ENCODE measurements at regions not wholly inside any gene's neighbourhood (a gene's known extent, or its start where the extent isn't known, plus 50 kb on each side); places are given as distances from the start of the nearest gene placed in this dataset.

DNA sequence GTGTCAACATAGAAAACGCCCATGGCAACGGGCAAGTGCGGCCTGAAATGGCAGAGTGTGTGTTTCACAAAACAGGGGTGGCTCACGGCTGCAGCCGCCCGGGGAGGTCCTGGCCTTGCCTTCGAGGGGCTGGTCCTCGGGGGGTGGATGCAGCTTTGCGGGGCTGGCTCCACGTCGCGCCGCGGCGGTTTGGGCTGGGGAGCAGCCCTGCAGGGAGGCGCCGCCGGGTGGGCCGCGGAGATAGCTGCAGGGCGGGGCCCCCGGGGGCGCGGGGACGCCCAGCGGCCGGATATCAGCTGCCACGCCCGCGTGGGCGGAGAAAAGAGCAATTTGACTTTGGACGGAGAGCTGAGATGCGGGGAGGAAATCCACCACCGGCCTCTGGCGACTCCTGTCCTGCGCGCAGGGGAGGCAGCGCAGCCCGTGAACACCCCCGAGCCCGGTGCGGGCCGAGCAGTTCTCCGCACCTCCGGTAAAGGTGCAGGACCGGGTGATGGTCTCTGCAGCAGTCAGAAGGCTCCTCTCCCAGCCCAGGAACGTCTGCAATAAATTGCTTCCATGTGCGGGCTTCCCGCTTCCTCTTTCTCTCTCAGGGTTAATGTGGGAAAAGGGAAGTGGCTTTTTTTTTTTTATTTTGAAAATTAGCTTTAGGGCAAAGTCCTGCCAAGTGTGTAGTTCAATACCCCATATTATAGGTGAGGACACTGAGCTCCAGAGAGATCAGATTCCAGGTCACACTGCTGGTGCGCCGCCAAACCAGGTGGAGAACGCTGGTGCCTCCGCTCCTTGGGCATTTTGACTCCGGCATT lies 110.5 kb downstream of the ARF6 start:
- peak in 3 of 4 donors; percentile 47 to 78 (median 56) for ATAC-seq
- WGBS, 4 donors = 6 to 13% (median 10%) methylated on average over 26 to 54 of the region's 54 CpGs

DNA sequence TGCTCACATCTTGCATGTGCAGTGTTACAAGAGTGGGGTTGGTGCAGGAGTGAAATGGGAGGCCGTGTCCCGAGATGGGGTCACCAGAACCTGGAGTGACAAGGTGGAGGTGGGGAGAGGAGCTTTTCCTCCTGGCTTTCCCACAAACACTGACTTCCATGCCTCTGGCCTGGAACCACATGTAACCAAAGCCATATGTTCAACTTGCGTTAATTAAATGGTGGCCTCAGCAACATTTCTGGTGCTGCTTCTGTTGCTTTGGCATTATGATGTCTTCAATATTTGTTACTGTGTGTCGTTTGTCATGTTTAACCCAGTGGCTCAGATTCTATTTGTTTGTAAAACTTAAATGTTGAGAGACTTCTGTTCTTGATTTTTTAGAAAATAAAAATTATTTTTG lies 110.2 kb downstream of the VCPKMT start:
- Histone ChIP-seq H3K4me1 (peaks cover 0 to 33% (median 22%) of the 10 kb centered on the region in 12 donors), H3K36me3 (no peaks in the 10 kb centered on the region), H3K27me3 (no peaks in the 10 kb centered on the region), H3K27ac (no peak overlapping the region), H3K9me3 (no peaks in the 10 kb centered on the region), H3K4me3 (no peak overlapping the region)
- DNase-seq (no peak), ATAC-seq (no peak)
- WGBS, 4 donors = 91 to 96% (median 96%) methylated on average over 4 of the region's 4 CpGs
- intact Hi-C loops (cut with DNase I) = loop anchor here in 4 of 10 donors (10.0 kb wide), 3 partner anchors 99 to 141 kb away; no protein-coding TSS in a partner anchor
- no peak for TF ChIP-seq POLR2A (IDR thresholded peaks at IDR 0.05)
- TF ChIP-seq, protein P1, sequence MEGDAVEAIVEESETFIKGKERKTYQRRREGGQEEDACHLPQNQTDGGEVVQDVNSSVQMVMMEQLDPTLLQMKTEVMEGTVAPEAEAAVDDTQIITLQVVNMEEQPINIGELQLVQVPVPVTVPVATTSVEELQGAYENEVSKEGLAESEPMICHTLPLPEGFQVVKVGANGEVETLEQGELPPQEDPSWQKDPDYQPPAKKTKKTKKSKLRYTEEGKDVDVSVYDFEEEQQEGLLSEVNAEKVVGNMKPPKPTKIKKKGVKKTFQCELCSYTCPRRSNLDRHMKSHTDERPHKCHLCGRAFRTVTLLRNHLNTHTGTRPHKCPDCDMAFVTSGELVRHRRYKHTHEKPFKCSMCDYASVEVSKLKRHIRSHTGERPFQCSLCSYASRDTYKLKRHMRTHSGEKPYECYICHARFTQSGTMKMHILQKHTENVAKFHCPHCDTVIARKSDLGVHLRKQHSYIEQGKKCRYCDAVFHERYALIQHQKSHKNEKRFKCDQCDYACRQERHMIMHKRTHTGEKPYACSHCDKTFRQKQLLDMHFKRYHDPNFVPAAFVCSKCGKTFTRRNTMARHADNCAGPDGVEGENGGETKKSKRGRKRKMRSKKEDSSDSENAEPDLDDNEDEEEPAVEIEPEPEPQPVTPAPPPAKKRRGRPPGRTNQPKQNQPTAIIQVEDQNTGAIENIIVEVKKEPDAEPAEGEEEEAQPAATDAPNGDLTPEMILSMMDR (IDR thresholded peaks at IDR 0.05) = no peak

More for the DNA sequence above, 110.5 kb downstream of the ARF6 start:
- Histone ChIP-seq H3K27ac (peak overlapping the region; percentile 43 to 92 (median 80)), H3K9me3 (no peaks in the 10 kb centered on the region), H3K27me3 (no peaks in the 10 kb centered on the region), H3K4me1 (peaks cover 0 to 60% (median 48%) of the 10 kb centered on the region in 12 donors), H3K36me3 (no peaks in the 10 kb centered on the region), H3K4me3 (peak overlapping the region; percentile 28 to 80 (median 58))
- intact Hi-C loops (cut with DNase I) = loop anchor here in 8 of 10 donors (2.0 to 10.0 kb wide), 10 partner anchors 39 to 139 kb away; partner anchors contain the start of gene ARF6 (in 7 of the 8)
- DNase-seq = peak; percentile 84 to 92 (median 87)
- TF ChIP-seq POLR2A (IDR thresholded peaks at IDR 0.05) = peak in 1 of 2 donors; percentile 61
- TF ChIP-seq, protein P1 (IDR thresholded peaks at IDR 0.05) = peak in 7 of 12 donors; percentile 8 to 50 (median 30)

DNA sequence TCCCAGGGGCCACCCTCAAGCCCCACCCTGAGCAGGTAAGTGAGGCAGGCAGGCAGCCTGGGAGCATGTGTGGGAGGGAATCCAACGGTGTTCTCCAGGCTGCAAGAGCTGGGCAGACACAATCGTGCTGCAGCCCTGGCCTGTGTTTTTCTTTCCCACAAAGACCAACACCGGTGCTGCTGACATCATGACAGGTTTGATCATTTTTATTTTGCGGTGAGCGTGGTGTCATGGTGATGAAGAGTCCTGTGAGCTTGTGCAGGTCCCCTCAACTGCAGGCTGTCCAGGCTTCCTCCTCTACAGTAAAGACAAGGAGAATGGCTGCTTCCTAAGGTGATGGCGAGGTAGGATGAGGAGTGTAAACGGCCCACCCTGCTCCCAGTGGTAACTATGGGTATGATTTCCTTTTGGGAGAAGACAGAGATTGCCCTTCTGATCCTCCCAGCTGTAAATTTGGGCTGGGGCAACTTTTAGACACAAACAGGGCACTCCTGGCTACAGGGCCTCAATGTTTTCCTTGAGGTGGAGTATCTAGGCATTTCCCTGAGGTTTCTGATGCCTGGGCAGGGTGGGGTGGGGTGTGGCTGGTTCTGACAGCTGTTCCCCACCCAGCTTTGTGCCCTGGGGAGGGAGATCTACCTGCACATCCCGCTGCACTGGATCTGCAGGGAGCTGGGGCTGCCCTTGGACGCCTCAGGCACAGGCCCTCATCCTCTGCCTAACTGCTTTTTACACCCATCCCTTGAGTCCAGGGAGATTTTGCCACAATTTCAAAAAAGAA lies 109.1 kb downstream of the VCPKMT start:
- no peaks in the 10 kb centered on the region for H3K36me3 ChIP-seq
- H3K27me3 ChIP-seq = no peaks in the 10 kb centered on the region
- ATAC-seq (no peak), DNase-seq (no peak)
- 53 to 82% (median 66%) methylated on average over 9 of the region's 9 CpGs for WGBS, 4 donors
- H3K9me3 ChIP-seq = no peaks in the 10 kb centered on the region
- H3K4me1 ChIP-seq = peaks cover 0 to 21% (median 13%) of the 10 kb centered on the region in 12 donors
- H3K27ac ChIP-seq = no peak overlapping the region
- intact Hi-C loops (cut with DNase I) = loop anchor here in 4 of 10 donors (10.0 kb wide), 3 partner anchors 97 to 143 kb away; no protein-coding TSS in a partner anchor
- no peak overlapping the region for H3K4me3 ChIP-seq
- no peak for TF ChIP-seq POLR2A (IDR thresholded peaks at IDR 0.05)
- TF ChIP-seq, protein P1 (IDR thresholded peaks at IDR 0.05) = no peak

DNA sequence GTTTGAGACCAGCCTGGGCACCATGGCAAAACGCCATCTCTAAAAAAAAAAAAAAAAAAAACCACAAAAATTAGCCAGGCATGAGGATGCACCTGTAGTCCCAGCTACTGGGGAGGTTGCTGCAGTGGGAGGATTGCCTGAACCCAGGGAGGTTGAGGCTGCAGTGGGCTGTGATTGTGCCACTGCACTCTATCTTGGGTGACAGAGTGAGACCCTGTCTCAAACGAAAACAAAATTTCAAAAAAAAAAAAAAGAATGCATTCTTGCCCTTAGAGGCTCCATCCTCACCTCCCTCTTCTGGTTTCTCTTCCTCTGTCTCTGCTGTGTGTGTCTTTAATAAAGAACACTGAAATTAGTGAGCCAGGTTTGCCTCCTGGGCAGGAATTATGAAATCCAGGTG lies 107.8 kb downstream of the VCPKMT start:
- TF ChIP-seq, protein P1 (IDR thresholded peaks at IDR 0.05) = no peak
- no peak for TF ChIP-seq POLR2A (IDR thresholded peaks at IDR 0.05)
- DNase-seq (no peak), ATAC-seq (no peak)
- no peak overlapping the region for H3K27ac ChIP-seq
- intact Hi-C loops (cut with DNase I) = loop anchor here in 4 of 10 donors (10.0 kb wide), 3 partner anchors 96 to 144 kb away; no protein-coding TSS in a partner anchor
- H3K4me3 ChIP-seq = no peak overlapping the region
- H3K4me1 ChIP-seq = peaks cover 0 to 9% (median 4%) of the 10 kb centered on the region in 12 donors
- no peaks in the 10 kb centered on the region for H3K36me3 ChIP-seq
- H3K27me3 ChIP-seq = no peaks in the 10 kb centered on the region
- WGBS, 4 donors = 31 to 80% (median 64%) methylated on average over 2 of the region's 2 CpGs
- no peaks in the 10 kb centered on the region for H3K9me3 ChIP-seq

Data from heart left ventricle (tissue), 16 donors.